Bronchial epithelial cell (primary cell): ENCODE measurements at regions not wholly inside any gene's neighbourhood (a gene's known extent, or its start where the extent isn't known, plus 50 kb on each side); places are given as distances from the start of the nearest gene placed in this dataset.

Source experiments
- DNase-seq: peaks from one replicate; pipeline ENCODE4 v3.0.0-alpha.2; 2010; ENCODE audit warnings: low read depth
- FAIRE-seq: peaks from 2 replicates; lab custom pipeline; 2011; peaks lifted over from hg19 to GRCh38; lab: Jason Lieb, UNC
- H3K27me3 ChIP-seq: 2 replicates; pipeline ENCODE4 v1.5.1; 2011; ENCODE audit warnings: low read length; ENCODE audit not compliant: control insufficient read depth, insufficient read depth
- H3K36me3 ChIP-seq: 2 replicates; pipeline ENCODE4 v1.5.1; 2011; ENCODE audit warnings: low read length; ENCODE audit not compliant: control insufficient read depth, insufficient read depth
- H3K4me3 ChIP-seq: 2 replicates; pipeline ENCODE4 v1.5.1; 2011; ENCODE audit warnings: mild to moderate bottlenecking, low read depth, low read length, control low read depth
- TF ChIP-seq, protein P1 (sequence below): IDR thresholded peaks from 2 replicates; pipeline ENCODE4 v1.5.1; 2011; ENCODE audit warnings: mild to moderate bottlenecking, moderate library complexity, low read length, control low read depth, inconsistent platforms; ENCODE audit not compliant: insufficient read depth, severe bottlenecking

DNA sequence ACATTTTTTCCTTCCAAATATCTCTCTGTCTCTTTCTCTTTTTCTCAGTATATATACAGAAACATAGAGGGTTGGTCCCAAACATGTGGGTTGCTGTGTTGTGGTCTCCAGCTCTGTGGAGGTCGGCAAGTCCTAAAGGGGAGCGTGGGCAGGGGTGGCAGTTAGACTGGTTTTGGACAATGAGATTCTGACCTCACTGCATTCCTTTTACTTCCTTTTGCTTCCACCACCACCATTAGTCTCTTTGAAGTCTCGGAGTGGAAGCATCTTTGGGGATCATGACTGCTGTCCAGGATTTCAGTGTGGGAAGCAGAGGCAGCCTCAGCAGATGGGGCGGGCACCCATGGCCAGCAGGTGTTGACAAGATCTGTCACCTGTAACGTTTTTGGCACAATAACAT lies 1091.8 kb downstream of the RAPGEF2 start:
- no peak overlapping the region for H3K4me3 ChIP-seq
- FAIRE-seq, result no peak
- H3K36me3 ChIP-seq, result no peaks in the 10 kb centered on the region
- no peak for DNase-seq
- H3K27me3 ChIP-seq, result no peaks in the 10 kb centered on the region
- TF ChIP-seq, protein P1, sequence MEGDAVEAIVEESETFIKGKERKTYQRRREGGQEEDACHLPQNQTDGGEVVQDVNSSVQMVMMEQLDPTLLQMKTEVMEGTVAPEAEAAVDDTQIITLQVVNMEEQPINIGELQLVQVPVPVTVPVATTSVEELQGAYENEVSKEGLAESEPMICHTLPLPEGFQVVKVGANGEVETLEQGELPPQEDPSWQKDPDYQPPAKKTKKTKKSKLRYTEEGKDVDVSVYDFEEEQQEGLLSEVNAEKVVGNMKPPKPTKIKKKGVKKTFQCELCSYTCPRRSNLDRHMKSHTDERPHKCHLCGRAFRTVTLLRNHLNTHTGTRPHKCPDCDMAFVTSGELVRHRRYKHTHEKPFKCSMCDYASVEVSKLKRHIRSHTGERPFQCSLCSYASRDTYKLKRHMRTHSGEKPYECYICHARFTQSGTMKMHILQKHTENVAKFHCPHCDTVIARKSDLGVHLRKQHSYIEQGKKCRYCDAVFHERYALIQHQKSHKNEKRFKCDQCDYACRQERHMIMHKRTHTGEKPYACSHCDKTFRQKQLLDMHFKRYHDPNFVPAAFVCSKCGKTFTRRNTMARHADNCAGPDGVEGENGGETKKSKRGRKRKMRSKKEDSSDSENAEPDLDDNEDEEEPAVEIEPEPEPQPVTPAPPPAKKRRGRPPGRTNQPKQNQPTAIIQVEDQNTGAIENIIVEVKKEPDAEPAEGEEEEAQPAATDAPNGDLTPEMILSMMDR, result no peak

DNA sequence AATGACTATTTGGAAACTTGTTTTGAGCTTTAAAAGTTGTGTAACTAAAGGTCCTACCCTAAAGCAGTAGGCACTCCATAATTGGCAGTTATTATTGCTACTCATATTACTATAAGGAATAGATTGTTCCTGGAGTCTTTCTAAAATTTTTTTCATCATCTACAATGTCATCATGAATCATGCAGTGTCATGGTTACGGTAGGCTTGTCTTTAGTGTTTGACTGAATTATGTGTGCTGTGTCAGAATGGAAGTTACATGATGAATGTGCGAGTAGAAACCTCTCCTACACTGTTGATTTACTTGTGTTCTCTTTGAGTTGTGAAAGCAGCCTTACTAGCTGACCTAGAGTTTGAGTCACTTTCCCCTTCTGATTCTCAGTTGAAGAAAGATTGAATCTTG lies 1099.9 kb downstream of the RAPGEF2 start:
- Histone ChIP-seq H3K36me3 (no peaks in the 10 kb centered on the region), H3K4me3 (no peak overlapping the region), H3K27me3 (no peaks in the 10 kb centered on the region)
- TF ChIP-seq, protein P1, result no peak
- FAIRE-seq, result peak; percentile 62
- peak; percentile 97 for DNase-seq

DNA sequence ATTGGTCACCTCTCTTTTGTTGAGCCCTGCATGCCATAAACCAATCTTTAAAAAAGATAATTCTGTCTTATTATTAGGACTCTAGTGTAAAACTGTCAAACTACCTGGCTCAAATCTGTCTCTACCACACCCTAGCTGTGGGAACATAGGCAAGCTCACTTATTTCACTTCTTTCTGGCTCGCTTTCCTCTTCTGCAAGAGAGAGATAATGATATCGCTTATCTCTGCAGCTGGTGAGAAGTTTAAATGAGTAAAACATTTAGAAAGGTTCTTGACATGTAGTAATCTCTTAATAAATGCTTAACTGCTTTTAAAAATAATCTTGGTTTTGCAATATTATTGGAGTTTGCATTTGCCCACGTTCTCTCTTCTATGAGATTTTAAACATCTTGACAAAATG lies 1109.2 kb downstream of the RAPGEF2 start:
- Histone ChIP-seq H3K36me3 (no peaks in the 10 kb centered on the region), H3K27me3 (no peaks in the 10 kb centered on the region), H3K4me3 (no peak overlapping the region)
- DNase-seq (no peak), FAIRE-seq (no peak)
- TF ChIP-seq, protein P1, result no peak

DNA sequence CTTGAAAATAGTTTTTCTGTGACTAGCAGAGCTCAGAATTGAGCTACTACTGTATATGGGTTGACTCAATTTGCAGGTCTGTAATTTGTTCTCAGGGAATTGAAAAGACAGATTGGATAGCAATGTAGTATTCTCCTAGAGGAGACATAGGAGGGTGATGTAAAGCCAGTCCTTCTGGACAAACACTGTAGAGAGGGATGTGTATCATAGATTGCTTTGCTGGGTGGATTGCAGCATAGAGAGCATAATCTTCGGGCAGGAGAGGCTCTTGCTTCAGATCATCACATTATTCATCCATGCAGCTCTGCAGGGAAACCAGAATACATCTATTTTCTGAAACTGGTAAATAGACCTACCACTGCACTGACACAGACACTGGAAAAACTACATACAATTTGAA lies 1110.5 kb downstream of the RAPGEF2 start:
- TF ChIP-seq, protein P1, result no peak
- FAIRE-seq (no peak), DNase-seq (no peak)
- no peaks in the 10 kb centered on the region for H3K27me3 ChIP-seq
- no peaks in the 10 kb centered on the region for H3K36me3 ChIP-seq
- H3K4me3 ChIP-seq, result no peak overlapping the region

DNA sequence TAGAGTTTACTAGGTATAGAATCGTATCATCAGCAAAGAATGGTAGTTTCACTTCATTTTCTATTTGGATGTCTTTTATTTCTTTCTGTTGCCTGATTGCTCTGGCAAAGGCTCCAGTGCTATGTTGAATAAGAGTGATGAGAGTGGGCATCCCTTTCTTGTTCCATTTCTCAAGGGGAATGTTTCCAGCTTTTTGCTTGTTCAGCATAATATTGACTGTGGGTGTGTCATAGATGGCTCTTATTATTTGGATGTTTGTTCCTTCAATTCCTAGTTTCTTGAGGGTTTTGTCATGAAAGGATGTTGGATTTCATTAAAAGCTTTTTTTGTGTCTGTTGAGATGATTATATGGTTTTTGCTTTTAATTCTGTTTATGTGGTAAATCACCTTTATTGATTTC lies 1114.5 kb downstream of the RAPGEF2 start:
- no peaks in the 10 kb centered on the region for H3K27me3 ChIP-seq
- TF ChIP-seq, protein P1, result no peak
- no peak overlapping the region for H3K4me3 ChIP-seq
- H3K36me3 ChIP-seq, result no peaks in the 10 kb centered on the region
- FAIRE-seq, result no peak
- DNase-seq, result no peak

DNA sequence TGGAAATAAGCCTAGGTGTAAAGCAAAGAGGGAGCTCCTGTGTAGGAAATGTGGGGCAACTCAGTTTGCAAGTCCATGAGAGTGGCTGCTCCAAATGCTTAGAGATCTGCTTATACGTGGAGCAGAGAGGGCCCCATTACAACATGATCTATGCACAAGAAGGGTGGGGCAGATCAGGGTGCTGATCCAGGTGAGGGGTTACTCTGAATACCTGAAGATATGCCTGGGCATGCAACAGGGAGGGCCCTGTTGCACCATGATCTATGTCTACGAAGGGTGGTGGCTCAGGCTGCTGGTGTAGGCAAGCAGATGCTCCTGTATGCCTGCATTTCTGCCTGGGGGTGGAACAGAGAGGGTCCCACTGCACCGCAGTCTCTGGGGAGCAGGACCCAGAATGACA lies 1121.2 kb downstream of the RAPGEF2 start:
- no peak for FAIRE-seq
- H3K4me3 ChIP-seq, result no peak overlapping the region
- TF ChIP-seq, protein P1, result no peak
- no peaks in the 10 kb centered on the region for H3K36me3 ChIP-seq
- no peaks in the 10 kb centered on the region for H3K27me3 ChIP-seq
- DNase-seq, result peak; percentile 21
